ENCODE measurements at regions not wholly inside any gene's neighbourhood (a gene's known extent, or its start where the extent isn't known, plus 50 kb on each side); places are given as distances from the start of the nearest gene placed in this dataset.

DNA sequence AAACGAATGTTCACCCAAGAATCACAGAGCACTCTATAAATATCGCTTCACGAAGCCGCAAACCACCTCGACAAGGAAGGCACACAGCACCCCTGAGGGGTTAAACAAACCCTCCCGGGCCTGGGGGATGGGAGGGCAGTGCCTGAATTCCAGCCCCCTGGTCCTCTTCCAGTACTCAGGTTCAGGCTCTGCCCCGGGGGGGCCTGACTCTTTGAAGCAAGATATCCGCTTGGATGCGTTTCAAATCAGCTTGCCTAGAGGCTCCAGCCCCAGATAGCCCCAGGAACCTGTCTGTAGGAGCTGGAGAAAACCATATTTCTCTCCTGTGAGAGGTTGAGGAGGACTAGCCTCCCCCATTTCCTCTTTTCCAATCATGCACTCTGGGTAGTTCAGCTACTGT, 194.7 kb downstream of the WNT5A start:
- TF ChIP-seq RBM22 (IDR thresholded peaks at IDR 0.05; ENCODE audit: low read depth, low read length, poor library complexity, severe bottlenecking) (no peak), SMAD3 (CRISPR knock-in tag; conservative IDR thresholded peaks at IDR 0.05) (no peak), STAT5B (CRISPR knock-in tag; IDR thresholded peaks at IDR 0.05) (no peak), FOXM1 (IDR thresholded peaks at IDR 0.05; ENCODE audit: low read depth) (no peak), FOXM1 (CRISPR knock-in tag; IDR thresholded peaks at IDR 0.05; ENCODE audit: low read depth) (no peak)
- TF ChIP-seq, protein P1, sequence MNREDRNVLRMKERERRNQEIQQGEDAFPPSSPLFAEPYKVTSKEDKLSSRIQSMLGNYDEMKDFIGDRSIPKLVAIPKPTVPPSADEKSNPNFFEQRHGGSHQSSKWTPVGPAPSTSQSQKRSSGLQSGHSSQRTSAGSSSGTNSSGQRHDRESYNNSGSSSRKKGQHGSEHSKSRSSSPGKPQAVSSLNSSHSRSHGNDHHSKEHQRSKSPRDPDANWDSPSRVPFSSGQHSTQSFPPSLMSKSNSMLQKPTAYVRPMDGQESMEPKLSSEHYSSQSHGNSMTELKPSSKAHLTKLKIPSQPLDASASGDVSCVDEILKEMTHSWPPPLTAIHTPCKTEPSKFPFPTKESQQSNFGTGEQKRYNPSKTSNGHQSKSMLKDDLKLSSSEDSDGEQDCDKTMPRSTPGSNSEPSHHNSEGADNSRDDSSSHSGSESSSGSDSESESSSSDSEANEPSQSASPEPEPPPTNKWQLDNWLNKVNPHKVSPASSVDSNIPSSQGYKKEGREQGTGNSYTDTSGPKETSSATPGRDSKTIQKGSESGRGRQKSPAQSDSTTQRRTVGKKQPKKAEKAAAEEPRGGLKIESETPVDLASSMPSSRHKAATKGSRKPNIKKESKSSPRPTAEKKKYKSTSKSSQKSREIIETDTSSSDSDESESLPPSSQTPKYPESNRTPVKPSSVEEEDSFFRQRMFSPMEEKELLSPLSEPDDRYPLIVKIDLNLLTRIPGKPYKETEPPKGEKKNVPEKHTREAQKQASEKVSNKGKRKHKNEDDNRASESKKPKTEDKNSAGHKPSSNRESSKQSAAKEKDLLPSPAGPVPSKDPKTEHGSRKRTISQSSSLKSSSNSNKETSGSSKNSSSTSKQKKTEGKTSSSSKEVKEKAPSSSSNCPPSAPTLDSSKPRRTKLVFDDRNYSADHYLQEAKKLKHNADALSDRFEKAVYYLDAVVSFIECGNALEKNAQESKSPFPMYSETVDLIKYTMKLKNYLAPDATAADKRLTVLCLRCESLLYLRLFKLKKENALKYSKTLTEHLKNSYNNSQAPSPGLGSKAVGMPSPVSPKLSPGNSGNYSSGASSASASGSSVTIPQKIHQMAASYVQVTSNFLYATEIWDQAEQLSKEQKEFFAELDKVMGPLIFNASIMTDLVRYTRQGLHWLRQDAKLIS (CRISPR knock-in tag; IDR thresholded peaks at IDR 0.05), result no peak
- TF ChIP-seq, protein P2, sequence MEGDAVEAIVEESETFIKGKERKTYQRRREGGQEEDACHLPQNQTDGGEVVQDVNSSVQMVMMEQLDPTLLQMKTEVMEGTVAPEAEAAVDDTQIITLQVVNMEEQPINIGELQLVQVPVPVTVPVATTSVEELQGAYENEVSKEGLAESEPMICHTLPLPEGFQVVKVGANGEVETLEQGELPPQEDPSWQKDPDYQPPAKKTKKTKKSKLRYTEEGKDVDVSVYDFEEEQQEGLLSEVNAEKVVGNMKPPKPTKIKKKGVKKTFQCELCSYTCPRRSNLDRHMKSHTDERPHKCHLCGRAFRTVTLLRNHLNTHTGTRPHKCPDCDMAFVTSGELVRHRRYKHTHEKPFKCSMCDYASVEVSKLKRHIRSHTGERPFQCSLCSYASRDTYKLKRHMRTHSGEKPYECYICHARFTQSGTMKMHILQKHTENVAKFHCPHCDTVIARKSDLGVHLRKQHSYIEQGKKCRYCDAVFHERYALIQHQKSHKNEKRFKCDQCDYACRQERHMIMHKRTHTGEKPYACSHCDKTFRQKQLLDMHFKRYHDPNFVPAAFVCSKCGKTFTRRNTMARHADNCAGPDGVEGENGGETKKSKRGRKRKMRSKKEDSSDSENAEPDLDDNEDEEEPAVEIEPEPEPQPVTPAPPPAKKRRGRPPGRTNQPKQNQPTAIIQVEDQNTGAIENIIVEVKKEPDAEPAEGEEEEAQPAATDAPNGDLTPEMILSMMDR (IDR thresholded peaks at IDR 0.05 in 2 of 3, conservative IDR thresholded peaks at IDR 0.05 in 1 of 3; ENCODE audit: insufficient read depth in 2 of 3, low read depth in 1 of 3, low read length in 3 of 3), result no peak
